GM12865 (cell line): ENCODE measurements at regions not wholly inside any gene's neighbourhood (a gene's known extent, or its start where the extent isn't known, plus 50 kb on each side); places are given as distances from the start of the nearest gene placed in this dataset.

Source experiments
- DNase-seq: peaks from one replicate; pipeline ENCODE4 v3.0.0; 2010; ENCODE audit warnings: low read depth
- H3K4me3 ChIP-seq: 2 replicates; pipeline ENCODE4 v1.5.1; 2011; ENCODE audit warnings: mild to moderate bottlenecking, low read depth, low read length, control low read depth
- CTCF ChIP-seq: IDR thresholded peaks from 2 replicates; pipeline ENCODE4 v1.5.1; 2011; ENCODE audit warnings: low read length, control low read depth, low read depth, inconsistent platforms; ENCODE audit not compliant: insufficient read depth; ENCODE audit errors: missing control alignments

GRCh38 chr6:91864911-91865310 is 1278.0 kb upstream of the MAP3K7 start:
- DNase-seq: no peak
- no peak for TF ChIP-seq CTCF
- H3K4me3 ChIP-seq: no peak overlapping the region

GRCh38 chr6:91860541-91861335 is 1273.9 kb upstream of the MAP3K7 start:
- no peak overlapping the region for H3K4me3 ChIP-seq
- TF ChIP-seq CTCF: no peak
- DNase-seq: no peak

- no peak for DNase-seq
- H3K4me3 ChIP-seq: no peak overlapping the region
- TF ChIP-seq CTCF: no peak
Observed at GRCh38 chr6:91852252-91852651, 1265.4 kb upstream of the MAP3K7 start.

GRCh38 chr6:91834813-91835212 is 1247.9 kb upstream of the MAP3K7 start:
- H3K4me3 ChIP-seq: no peak overlapping the region

GRCh38 chr6:91827151-91827550 is 1240.3 kb upstream of the MAP3K7 start:
- no peak for DNase-seq
- no peak overlapping the region for H3K4me3 ChIP-seq
- TF ChIP-seq CTCF: no peak

More at GRCh38 chr6:91834813-91835212, 1247.9 kb upstream of the MAP3K7 start:
- TF ChIP-seq CTCF: no peak
- DNase-seq: no peak

GRCh38 chr6:91826128-91826527 is 1239.3 kb upstream of the MAP3K7 start:
- no peak for TF ChIP-seq CTCF
- no peak overlapping the region for H3K4me3 ChIP-seq
- no peak for DNase-seq

GRCh38 chr6:91824331-91824730 is 1237.5 kb upstream of the MAP3K7 start:
- TF ChIP-seq CTCF: no peak
- H3K4me3 ChIP-seq: no peak overlapping the region
- DNase-seq: no peak
